GM23248 (cell line): ENCODE measurements at regions not wholly inside any gene's neighbourhood (a gene's known extent, or its start where the extent isn't known, plus 50 kb on each side); places are given as distances from the start of the nearest gene placed in this dataset.

ENCODE experiments used
- DNase-seq: peaks from one replicate; pipeline ENCODE4 v3.0.0-alpha.2; 2015
- H2AFZ ChIP-seq: fragments of 200-600 bp; sonication (generic); 2 replicates; pipeline ENCODE4 v1.6.1; 2016; ENCODE audit warnings: antibody characterized with exemption
- H3F3A ChIP-seq: fragments of 200-600 bp; sonication (generic); 2 replicates; pipeline ENCODE4 v1.6.1; 2016; ENCODE audit warnings: mild to moderate bottlenecking, antibody characterized with exemption, mixed run types; ENCODE audit not compliant: insufficient read depth
- H3K27ac ChIP-seq: fragments of 200-600 bp; sonication (generic); 2 replicates; pipeline ENCODE4 v1.5.1; 2016; ENCODE audit warnings: mild to moderate bottlenecking
- H3K27me3 ChIP-seq: fragments of 200-600 bp; sonication (generic); replicated peaks from 2 replicates; pipeline ENCODE4 v1.6.1; 2016; ENCODE audit warnings: mild to moderate bottlenecking; ENCODE audit not compliant: insufficient read depth
- H3K36me3 ChIP-seq: fragments of 200-600 bp; sonication (generic); 2 replicates; pipeline ENCODE4 v1.6.1; 2016; ENCODE audit warnings: low read depth, mild to moderate bottlenecking
- H3K4me1 ChIP-seq: fragments of 200-600 bp; sonication (generic); 2 replicates; pipeline ENCODE4 v1.6.1; 2016; ENCODE audit warnings: mild to moderate bottlenecking; ENCODE audit not compliant: insufficient read depth
- H3K4me2 ChIP-seq: fragments of 200-600 bp; sonication (generic); one replicate; pipeline ENCODE4 v1.6.1; 2016; ENCODE audit warnings: mild to moderate bottlenecking; ENCODE audit not compliant: unreplicated experiment
- H3K4me3 ChIP-seq: fragments of 200-600 bp; sonication (generic); 2 replicates; pipeline ENCODE4 v1.5.1; 2016; ENCODE audit warnings: mild to moderate bottlenecking
- H3K79me2 ChIP-seq: fragments of 200-600 bp; sonication (generic); 2 replicates; pipeline ENCODE4 v1.6.1; 2016; ENCODE audit warnings: mild to moderate bottlenecking; ENCODE audit not compliant: insufficient read depth
- H3K9ac ChIP-seq: fragments of 200-600 bp; sonication (generic); 2 replicates; pipeline ENCODE4 v1.6.1; 2016; ENCODE audit warnings: mild to moderate bottlenecking
- H3K9me2 ChIP-seq: fragments of 200-600 bp; sonication (generic); 2 replicates; pipeline ENCODE4 v1.6.1; 2016; ENCODE audit warnings: mixed run types, mild to moderate bottlenecking, moderate library complexity; ENCODE audit not compliant: insufficient read depth
- H3K9me3 ChIP-seq: fragments of 200-600 bp; sonication (generic); one replicate; pipeline ENCODE4 v1.6.1; 2017; ENCODE audit warnings: low read depth
- H4K20me1 ChIP-seq: fragments of 200-600 bp; sonication (generic); 2 replicates; pipeline ENCODE4 v1.6.0; 2016; ENCODE audit not compliant: insufficient read depth
- EZH2 ChIP-seq: fragments of 200-600 bp; sonication (generic); IDR thresholded peaks from 2 replicates; pipeline ENCODE4 v1.6.1; 2018; ENCODE audit warnings: antibody characterized with exemption, mild to moderate bottlenecking; ENCODE audit not compliant: insufficient read depth, poor library complexity, severe bottlenecking
- EZH2phosphoT487 ChIP-seq: fragments of 200-600 bp; sonication (generic); IDR thresholded peaks from 2 replicates; pipeline ENCODE4 v1.6.1; 2018; ENCODE audit warnings: antibody characterized with exemption, moderate library complexity, mild to moderate bottlenecking, low read depth; ENCODE audit not compliant: insufficient read depth
- WGBS, 2 experiments: methylation state at CpG; one replicate each; pipeline ENCODE4 v1.1.6; 2015 to 2017; ENCODE audit warnings: low lambda C conversion rate in 2 of 2, low coverage in 1 of 2; ENCODE audit errors: missing lambda C conversion rate in 2 of 2; 5-methylcytosine and 5-hydroxymethylcytosine counted together
- in situ Hi-C: fragments of 300-500 bp; cut with MboI; formaldehyde crosslinking; loops from 2 replicates; pipeline ENCODE4 v1.15.0; 2020

DNA sequence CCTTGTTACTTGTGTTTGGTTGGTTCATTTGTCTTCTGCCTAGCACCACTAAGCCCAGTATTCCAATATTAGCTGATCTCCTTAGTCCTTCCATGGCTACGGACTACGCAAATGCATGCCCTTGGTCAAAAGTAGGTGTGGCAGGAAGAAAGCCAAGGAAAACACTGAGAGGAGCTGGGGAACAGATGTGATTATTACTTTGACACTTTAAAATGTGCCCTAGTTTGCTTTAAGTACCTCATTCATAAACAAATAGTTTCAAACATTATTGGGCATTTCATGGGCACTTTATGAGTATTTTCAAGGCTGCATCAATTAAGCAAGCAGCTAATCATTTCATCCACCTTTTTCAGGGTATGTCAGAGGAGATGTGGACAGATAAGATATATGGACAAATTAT lies 60.1 kb upstream of the HDDC2 start:
- TF ChIP-seq EZH2phosphoT487 = no peak
- no peak for TF ChIP-seq EZH2
- in situ Hi-C loops = no loop called here
- Histone ChIP-seq H3K9me3 (no peaks in the 10 kb centered on the region), H3K27me3 (peaks cover 35% of the 10 kb centered on the region), H3K36me3 (no peaks in the 10 kb centered on the region), H3K27ac (no peak overlapping the region), H3K79me2 (no peaks in the 10 kb centered on the region), H4K20me1 (no peaks in the 10 kb centered on the region), H2AFZ (no peak overlapping the region), H3K4me2 (no peak overlapping the region), H3K9ac (no peak overlapping the region), H3K4me3 (no peak overlapping the region), H3K4me1 (0 out of 2 replicates have a peak, but pooled peaks cover 3% of the 10 kb centered on the region), H3K9me2 (no peaks in the 10 kb centered on the region), H3F3A (no peaks in the 10 kb centered on the region)
- DNase-seq = no peak
- WGBS, 2 experiments = 83 to 85% methylated on average over 2 of the region's 2 CpGs

DNA sequence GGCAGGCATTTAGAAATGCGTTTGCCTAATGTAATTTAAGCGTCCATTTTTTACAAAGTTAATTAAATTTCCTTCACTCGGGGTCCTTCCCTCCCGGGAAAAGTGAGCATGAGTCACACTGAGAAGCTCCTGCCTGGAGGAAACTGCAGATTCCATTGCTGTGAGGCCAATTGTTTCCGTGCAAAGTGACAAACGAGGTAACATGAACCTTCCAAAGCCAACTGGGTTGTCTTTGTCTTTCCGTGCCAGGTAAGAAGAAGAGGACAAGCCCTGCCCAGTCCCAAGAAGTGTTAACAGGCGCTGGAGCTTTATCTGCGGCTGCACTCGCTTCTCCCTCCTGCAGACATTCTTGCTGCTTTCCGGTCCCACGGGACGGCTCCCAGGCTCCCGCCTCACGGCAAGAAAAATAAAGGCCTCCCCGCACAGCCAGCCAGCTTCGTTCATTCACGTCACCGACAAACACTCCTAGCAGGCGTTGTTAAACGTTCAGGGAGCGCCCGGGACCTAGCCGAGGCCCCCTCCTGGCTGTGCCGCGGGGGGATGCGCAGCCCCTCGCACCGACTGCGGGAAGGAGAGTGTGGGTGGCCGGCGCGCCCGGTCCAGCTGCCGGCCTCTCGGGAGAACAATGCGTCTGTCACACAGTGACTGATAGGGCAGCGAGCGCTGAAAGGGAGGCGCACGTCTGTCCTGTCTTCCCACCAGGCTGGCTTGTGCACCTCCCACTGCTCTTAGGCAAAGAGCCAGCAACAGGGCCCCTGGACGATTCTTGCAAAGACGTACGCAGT lies 61.5 kb upstream of the HDDC2 start:
- WGBS, 2 experiments = 2 to 3% methylated on average over 40 to 41 of the region's 44 CpGs
- H3K9ac ChIP-seq = peak overlapping the region; percentile 32; the same call in 1 of the 2 replicates
- peak; percentile 58 for DNase-seq
- peak overlapping the region; percentile 91 for H2AFZ ChIP-seq
- H3K36me3 ChIP-seq = no peaks in the 10 kb centered on the region
- H3F3A ChIP-seq = no peaks in the 10 kb centered on the region
- TF ChIP-seq EZH2 (no peak), EZH2phosphoT487 (no peak)
- in situ Hi-C loops = no loop called here
- no peaks in the 10 kb centered on the region for H3K9me2 ChIP-seq
- peaks cover 35% of the 10 kb centered on the region for H3K27me3 ChIP-seq
- H3K4me2 ChIP-seq = peak overlapping the region; percentile 94
- no peaks in the 10 kb centered on the region for H3K9me3 ChIP-seq
- H4K20me1 ChIP-seq = no peaks in the 10 kb centered on the region
- no peaks in the 10 kb centered on the region for H3K79me2 ChIP-seq
- peak overlapping the region; percentile 74 for H3K4me3 ChIP-seq
- H3K4me1 ChIP-seq = 0 out of 2 replicates have a peak, but pooled peaks cover 3% of the 10 kb centered on the region
- no peak overlapping the region for H3K27ac ChIP-seq

DNA sequence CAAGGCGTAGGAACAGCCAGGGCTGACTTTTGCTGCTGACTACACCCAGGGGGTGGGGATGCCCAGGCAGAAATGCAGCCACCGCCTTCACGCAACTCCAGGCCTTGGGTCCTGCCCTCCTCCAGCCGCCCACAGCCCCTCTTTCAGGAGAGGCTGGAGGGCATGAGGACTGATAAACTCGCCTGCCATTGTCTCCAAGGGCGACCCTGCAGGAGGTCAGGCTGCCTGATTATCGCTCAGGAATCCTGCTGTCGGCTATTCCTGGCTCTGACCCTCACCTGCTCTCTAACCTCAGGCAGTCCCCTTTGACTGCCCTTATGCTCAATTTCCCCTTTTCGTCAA lies 62.0 kb upstream of the HDDC2 start:
- 74 to 76% methylated on average over 9 of the region's 9 CpGs for WGBS, 2 experiments
- no peak overlapping the region for H3K27ac ChIP-seq
- H3K36me3 ChIP-seq = no peaks in the 10 kb centered on the region
- H4K20me1 ChIP-seq = no peaks in the 10 kb centered on the region
- H2AFZ ChIP-seq = peak overlapping the region; percentile 91
- no peaks in the 10 kb centered on the region for H3K9me2 ChIP-seq
- peak overlapping the region; percentile 74 for H3K4me3 ChIP-seq
- peaks cover 40% of the 10 kb centered on the region for H3K27me3 ChIP-seq
- 0 out of 2 replicates have a peak, but pooled peaks cover 3% of the 10 kb centered on the region for H3K4me1 ChIP-seq
- TF ChIP-seq EZH2 (no peak), EZH2phosphoT487 (no peak)
- in situ Hi-C loops = no loop called here
- no peaks in the 10 kb centered on the region for H3F3A ChIP-seq
- no peak overlapping the region for H3K9ac ChIP-seq
- no peak for DNase-seq
- no peaks in the 10 kb centered on the region for H3K9me3 ChIP-seq
- H3K4me2 ChIP-seq = peak overlapping the region; percentile 94
- H3K79me2 ChIP-seq = no peaks in the 10 kb centered on the region

DNA sequence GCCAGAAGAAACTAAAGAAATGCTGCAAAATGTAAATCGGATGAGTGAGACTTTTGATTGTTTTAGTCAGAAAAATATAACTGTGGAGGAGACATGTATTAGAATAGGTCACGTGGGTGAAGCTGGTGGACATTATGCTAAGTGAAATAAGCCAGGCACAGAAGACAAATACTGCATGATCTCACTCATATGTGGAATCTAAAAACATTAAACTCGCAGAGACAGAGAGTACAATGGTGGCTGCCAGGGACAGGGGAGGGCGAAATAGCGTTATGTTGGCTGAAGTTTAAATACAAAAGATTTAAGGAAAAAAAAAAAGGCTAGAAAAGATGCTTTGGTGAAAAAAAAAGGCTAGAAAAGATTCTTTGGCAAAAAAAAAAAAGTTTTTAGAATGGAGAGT lies 63.5 kb upstream of the HDDC2 start:
- 7 to 13% methylated on average over 5 of the region's 5 CpGs for WGBS, 2 experiments
- Histone ChIP-seq H3K4me1 (0 out of 2 replicates have a peak, but pooled peaks cover 3% of the 10 kb centered on the region), H3K27ac (no peak overlapping the region), H3K9ac (no peak overlapping the region), H3K79me2 (no peaks in the 10 kb centered on the region), H3K9me3 (no peaks in the 10 kb centered on the region), H4K20me1 (no peaks in the 10 kb centered on the region), H3F3A (no peaks in the 10 kb centered on the region), H3K9me2 (no peaks in the 10 kb centered on the region), H3K27me3 (peaks cover 42% of the 10 kb centered on the region), H3K4me2 (no peak overlapping the region), H3K4me3 (no peak overlapping the region), H2AFZ (no peak overlapping the region), H3K36me3 (no peaks in the 10 kb centered on the region)
- TF ChIP-seq EZH2 = no peak
- no peak for TF ChIP-seq EZH2phosphoT487
- in situ Hi-C loops = no loop called here
- no peak for DNase-seq
